Kidney (tissue), 13 donors: ENCODE measurements at regions not wholly inside any gene's neighbourhood (a gene's known extent, or its start where the extent isn't known, plus 50 kb on each side); places are given as distances from the start of the nearest gene placed in this dataset.

Experiments
- DNase-seq, 5 donors: peaks; one replicate each; pipeline ENCODE4 v3.0.0-alpha.2; 2013 to 2020
- FAIRE-seq: peaks from 2 replicates; lab custom pipeline; 2012; peaks lifted over from hg19 to GRCh38; lab: Jason Lieb, UNC
- H3K27ac ChIP-seq, 2 donors: one replicate each; pipeline ENCODE4 v1.7.0; 2013; ENCODE audit warnings: low read depth in 2 of 2, low read length in 2 of 2, inconsistent platforms in 1 of 2
- H3K27me3 ChIP-seq: one replicate; pipeline ENCODE4 v1.7.1; 2013; ENCODE audit warnings: low read length, inconsistent platforms; ENCODE audit not compliant: control insufficient read depth, insufficient read depth
- H3K36me3 ChIP-seq, 3 donors: one replicate each; pipeline versions ENCODE4 v1.7.0 to v1.7.1; 2013; ENCODE audit warnings: low read length in 3 of 3, control low read depth in 1 of 3, inconsistent platforms in 1 of 3; ENCODE audit not compliant: insufficient read depth in 3 of 3, control insufficient read depth in 2 of 3
- H3K4me1 ChIP-seq, 3 donors: one replicate each; pipeline versions ENCODE4 v1.7.0 to v1.7.1; 2013; ENCODE audit warnings: low read length in 3 of 3, inconsistent platforms in 1 of 3, low read depth in 1 of 3; ENCODE audit not compliant: control insufficient read depth in 2 of 3, insufficient read depth in 2 of 3
- H3K4me3 ChIP-seq, 3 donors: one replicate each; pipeline versions ENCODE4 v1.7.0 to v1.8.1; 2013; ENCODE audit warnings: low read length in 3 of 3, control low read depth in 1 of 3, inconsistent platforms in 1 of 3
- H3K9ac ChIP-seq, 3 donors: one replicate each; pipeline versions ENCODE4 v1.7.0 to v1.7.1; 2013; ENCODE audit warnings: low read length in 3 of 3, control low read depth in 1 of 3, inconsistent platforms in 1 of 3
- H3K9me3 ChIP-seq, 3 donors: one replicate each; pipeline versions ENCODE4 v1.7.0 to v1.7.1; 2013; ENCODE audit warnings: low read length in 3 of 3, control low read depth in 1 of 3, inconsistent platforms in 1 of 3; ENCODE audit not compliant: control insufficient read depth in 2 of 3, insufficient read depth in 1 of 3
- intact Hi-C: fragments of 100-400 bp; cut with DNase I; formaldehyde crosslinking; loops from one replicate; pipeline ENCODE4 v1.11.1; 2022
- TF ChIP-seq, protein P1 (sequence below): IDR thresholded peaks from 3 replicates; pipeline ENCODE4 v1.5.1; 2012; ENCODE audit warnings: mild to moderate bottlenecking, moderate library complexity, borderline replicate concordance; ENCODE audit not compliant: insufficient read depth; ENCODE audit errors: extremely low read depth
- donor health status: control.
- donor health status: control.
- donor health status: control.
- donor health status: control.
- donor health status: control.
- donor health status: DM: yes; HTN: yes; CAD: no.
- donor health status: Normal renal cell carcinoma (clear cell type).

- Histone ChIP-seq H3K4me1 (peaks cover 0 to 7% (median 7%) of the 10 kb centered on the region in 3 donors), H3K27me3 (no peaks in the 10 kb centered on the region), H3K9me3 (peaks cover 0 to 2% (median 0%) of the 10 kb centered on the region in 3 donors), H3K36me3 (no peaks in the 10 kb centered on the region), H3K27ac (no peak overlapping the region), H3K4me3 (no peak overlapping the region), H3K9ac (no peak overlapping the region)
- DNase-seq (no peak), FAIRE-seq (no peak)
- TF ChIP-seq, protein P1, sequence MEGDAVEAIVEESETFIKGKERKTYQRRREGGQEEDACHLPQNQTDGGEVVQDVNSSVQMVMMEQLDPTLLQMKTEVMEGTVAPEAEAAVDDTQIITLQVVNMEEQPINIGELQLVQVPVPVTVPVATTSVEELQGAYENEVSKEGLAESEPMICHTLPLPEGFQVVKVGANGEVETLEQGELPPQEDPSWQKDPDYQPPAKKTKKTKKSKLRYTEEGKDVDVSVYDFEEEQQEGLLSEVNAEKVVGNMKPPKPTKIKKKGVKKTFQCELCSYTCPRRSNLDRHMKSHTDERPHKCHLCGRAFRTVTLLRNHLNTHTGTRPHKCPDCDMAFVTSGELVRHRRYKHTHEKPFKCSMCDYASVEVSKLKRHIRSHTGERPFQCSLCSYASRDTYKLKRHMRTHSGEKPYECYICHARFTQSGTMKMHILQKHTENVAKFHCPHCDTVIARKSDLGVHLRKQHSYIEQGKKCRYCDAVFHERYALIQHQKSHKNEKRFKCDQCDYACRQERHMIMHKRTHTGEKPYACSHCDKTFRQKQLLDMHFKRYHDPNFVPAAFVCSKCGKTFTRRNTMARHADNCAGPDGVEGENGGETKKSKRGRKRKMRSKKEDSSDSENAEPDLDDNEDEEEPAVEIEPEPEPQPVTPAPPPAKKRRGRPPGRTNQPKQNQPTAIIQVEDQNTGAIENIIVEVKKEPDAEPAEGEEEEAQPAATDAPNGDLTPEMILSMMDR = no peak
- intact Hi-C loops = no loop called here
Measured at GRCh38 chr6:6823568-6824224, 235.2 kb downstream of the LY86 start.

GRCh38 chr6:6824381-6824780, 235.9 kb downstream of the LY86 start:
- no peak overlapping the region for H3K27ac ChIP-seq
- FAIRE-seq (no peak), DNase-seq (no peak)
- no peaks in the 10 kb centered on the region for H3K27me3 ChIP-seq
- intact Hi-C loops = no loop called here
- H3K9ac ChIP-seq = no peak overlapping the region
- no peaks in the 10 kb centered on the region for H3K36me3 ChIP-seq
- H3K4me3 ChIP-seq = no peak overlapping the region
- H3K9me3 ChIP-seq = peaks cover 0 to 2% (median 0%) of the 10 kb centered on the region in 3 donors
- H3K4me1 ChIP-seq = peaks cover 0 to 7% (median 7%) of the 10 kb centered on the region in 3 donors
- TF ChIP-seq, protein P1 = no peak

DNA sequence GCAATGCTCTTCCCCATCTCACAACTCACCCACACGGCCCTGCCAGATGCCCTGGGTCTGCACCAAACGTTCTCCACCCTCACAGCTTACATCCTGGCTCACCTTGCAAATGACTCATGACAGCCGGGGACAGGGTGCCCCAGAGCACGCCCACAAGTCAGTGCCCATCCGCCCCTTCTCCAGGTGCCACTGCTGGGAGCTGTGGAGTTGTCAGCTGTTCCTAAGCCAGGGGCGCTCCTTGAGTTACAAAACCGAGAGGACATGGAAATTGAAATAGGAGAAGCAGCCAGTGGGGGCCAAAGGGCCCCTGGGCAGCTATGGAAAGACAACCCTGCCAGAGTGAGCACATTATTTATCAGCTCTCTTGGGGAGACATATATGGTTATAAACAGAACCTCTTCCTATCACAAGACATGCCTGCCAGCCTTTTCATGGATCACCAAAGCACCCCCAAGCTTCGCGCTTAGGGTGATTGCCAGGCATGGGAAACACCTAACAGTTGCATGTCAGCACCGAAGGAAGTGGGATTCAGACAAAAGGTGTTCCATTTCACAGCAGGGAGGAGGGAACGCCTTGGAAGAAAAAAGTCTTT, 236.8 kb downstream of the LY86 start:
- DNase-seq (peak in 3 of 5 donors; percentile 40 to 50 (median 42)), FAIRE-seq (no peak)
- peaks cover 0 to 2% (median 0%) of the 10 kb centered on the region in 3 donors for H3K9me3 ChIP-seq
- no peaks in the 10 kb centered on the region for H3K36me3 ChIP-seq
- intact Hi-C loops = no loop called here
- H3K4me3 ChIP-seq = no peak overlapping the region
- H3K27ac ChIP-seq = no peak overlapping the region
- no peak overlapping the region for H3K9ac ChIP-seq
- H3K27me3 ChIP-seq = no peaks in the 10 kb centered on the region
- TF ChIP-seq, protein P1 = no peak
- peaks cover 0 to 7% (median 7%) of the 10 kb centered on the region in 3 donors for H3K4me1 ChIP-seq
